ENCODE measurements at regions not wholly inside any gene's neighbourhood (a gene's known extent, or its start where the extent isn't known, plus 50 kb on each side); places are given as distances from the start of the nearest gene placed in this dataset.

DNA sequence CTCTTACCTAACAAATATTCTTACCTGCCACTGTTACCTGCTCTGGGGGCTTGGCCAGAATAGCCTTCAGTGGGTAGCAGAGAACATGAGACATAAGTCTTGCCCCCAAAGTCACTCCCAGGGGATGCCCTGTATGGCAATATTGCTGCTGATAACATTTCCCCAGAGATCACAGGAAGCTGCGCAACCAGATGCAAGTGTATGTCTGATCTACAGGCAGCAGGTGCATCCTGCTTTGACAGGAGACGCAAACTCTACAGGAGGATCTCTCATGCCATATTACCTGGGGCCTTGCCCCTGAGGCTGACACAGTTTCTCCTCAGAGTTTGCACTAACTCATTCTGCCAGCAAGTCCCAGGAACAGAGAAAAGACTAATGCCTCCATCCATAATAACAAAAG is 174.4 kb upstream of the LPP start:
- intact Hi-C loops (cut with micrococcal nuclease): no loop called here
- TF ChIP-seq CEBPB (IDR thresholded peaks at IDR 0.05; ENCODE audit: low read depth) (no peak), EZH2 (IDR thresholded peaks at IDR 0.05) (no peak), ELF1 (IDR thresholded peaks at IDR 0.05; ENCODE audit: borderline replicate concordance, low read depth) (no peak), EGR1 (IDR thresholded peaks at IDR 0.05; ENCODE audit: low read depth) (no peak), TCF7L2 (IDR thresholded peaks at IDR 0.05; ENCODE audit: borderline replicate concordance, extremely low read depth, insufficient read depth, insufficient read length) (no peak), JUND (IDR thresholded peaks at IDR 0.05) (no peak), POLR2AphosphoS5 (IDR thresholded peaks at IDR 0.05; ENCODE audit: low read depth, low read length) (no peak), RAD21 (IDR thresholded peaks at IDR 0.05; ENCODE audit: low read depth) (no peak)

DNA sequence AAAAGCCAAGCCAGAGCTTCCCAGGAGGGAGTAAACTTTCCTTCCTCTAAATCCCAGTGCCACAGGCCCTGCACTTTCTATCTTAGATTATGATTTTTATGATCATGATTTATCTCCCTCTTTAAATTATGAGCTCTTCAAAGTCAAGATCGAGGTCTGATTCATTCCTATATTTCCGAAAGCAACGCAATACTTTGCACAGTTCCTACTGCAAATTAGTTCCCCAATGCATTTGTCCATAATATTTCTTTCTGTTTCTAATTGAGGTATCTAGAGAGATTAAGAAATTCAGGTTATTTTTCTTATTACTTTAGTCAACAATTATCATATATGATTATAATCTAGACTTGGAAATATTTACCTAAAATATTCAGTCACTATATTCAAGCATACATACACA is 173.1 kb upstream of the LPP start:
- H3K4me1 ChIP-seq (ENCODE audit: control insufficient read depth in 1 of 2, insufficient read depth in 2 of 2, low read length in 2 of 2): peaks cover 0 to 11% of the 10 kb centered on the region in 2 experiments; a peak in 2 of 4 replicates
- no peak for DNase-seq (ENCODE audit: low read depth, low spot score)
- H3K79me2 ChIP-seq (ENCODE audit: insufficient read depth, low read length): no peaks in the 10 kb centered on the region
- no peak overlapping the region for H3K4me3 ChIP-seq (replicated peaks in 1 of 2; ENCODE audit: low read depth in 1 of 2, low read length in 2 of 2)
- BruUV-seq (replicated peaks): no TSS peak
- peaks cover 3 to 5% of the 10 kb centered on the region in 2 experiments; a peak in 2 of 4 replicates for H3K9me3 ChIP-seq (ENCODE audit: control insufficient read depth in 1 of 2, insufficient read depth in 1 of 2, low read depth in 1 of 2, low read length in 2 of 2)
- no peaks in the 10 kb centered on the region for H3K9me2 ChIP-seq (ENCODE audit: insufficient read depth)
- no peak for TF ChIP-seq REST (IDR thresholded peaks at IDR 0.05; ENCODE audit: low read depth)
- TF ChIP-seq MAX (IDR thresholded peaks at IDR 0.05): no peak
- no peak for TF ChIP-seq FOSL1 (IDR thresholded peaks at IDR 0.05; ENCODE audit: low read depth)
- no peak for TF ChIP-seq JUND (IDR thresholded peaks at IDR 0.05)
- no peak for TF ChIP-seq TCF7L2 (IDR thresholded peaks at IDR 0.05; ENCODE audit: borderline replicate concordance, extremely low read depth, insufficient read depth, insufficient read length)
- no peak for TF ChIP-seq EZH2phosphoT487 (IDR thresholded peaks at IDR 0.05; ENCODE audit: borderline replicate concordance)
- TF ChIP-seq ZNF274 (IDR thresholded peaks at IDR 0.05; ENCODE audit: low read depth, low read length): no peak
- no peak for TF ChIP-seq RAD21 (IDR thresholded peaks at IDR 0.05; ENCODE audit: low read depth)
- no peak for TF ChIP-seq ELF1 (IDR thresholded peaks at IDR 0.05; ENCODE audit: borderline replicate concordance, low read depth)
- TF ChIP-seq SRF (IDR thresholded peaks at IDR 0.05; ENCODE audit: low read depth): no peak
- CTCF ChIA-PET: no interaction called here
- H3K27me3 ChIP-seq (ENCODE audit: insufficient read depth, low read length): no peaks in the 10 kb centered on the region
- no peak overlapping the region for H3K27ac ChIP-seq (ENCODE audit: low read depth, low read length)
- intact Hi-C loops (cut with micrococcal nuclease): no loop called here
- RAD21 ChIA-PET (ENCODE audit: low non-redundant PET in 1 of 2, low total read pairs in 2 of 2, uncharacterized antibody in 2 of 2, unreplicated experiment in 2 of 2): no interaction called here
- H4K20me1 ChIP-seq (ENCODE audit: insufficient read depth): no peaks in the 10 kb centered on the region
- no peak overlapping the region for H3K9ac ChIP-seq (ENCODE audit: low read length)
- POLR2A ChIA-PET: no interaction called here
- no peak for ATAC-seq
- H3K36me3 ChIP-seq (ENCODE audit: control insufficient read depth in 1 of 2, insufficient read depth in 2 of 2, low read length in 2 of 2): no peaks in the 10 kb centered on the region
- no peak overlapping the region for H3K4me2 ChIP-seq (ENCODE audit: low read length)
- no peak overlapping the region for H2AFZ ChIP-seq (ENCODE audit: low read depth, low read length, poor library complexity, severe bottlenecking)

More for the DNA sequence above, 174.4 kb upstream of the LPP start:
- H3K9me3 ChIP-seq (ENCODE audit: control insufficient read depth in 1 of 2, insufficient read depth in 1 of 2, low read depth in 1 of 2, low read length in 2 of 2): peaks cover 3 to 5% of the 10 kb centered on the region in 2 experiments; a peak in 2 of 4 replicates
- ChIA-PET RAD21 (ENCODE audit: low non-redundant PET in 1 of 2, low total read pairs in 2 of 2, uncharacterized antibody in 2 of 2, unreplicated experiment in 2 of 2) (no interaction called here), CTCF (no interaction called here), POLR2A (no interaction called here)
- H3K27ac ChIP-seq (ENCODE audit: low read depth, low read length): no peak overlapping the region
- BruUV-seq (replicated peaks): no TSS peak
- H3K4me3 ChIP-seq (replicated peaks in 1 of 2; ENCODE audit: low read depth in 1 of 2, low read length in 2 of 2): no peak overlapping the region
- no peaks in the 10 kb centered on the region for H3K79me2 ChIP-seq (ENCODE audit: insufficient read depth, low read length)
- no peak overlapping the region for H3K4me2 ChIP-seq (ENCODE audit: low read length)
- no peak for DNase-seq (ENCODE audit: low read depth, low spot score)
- H2AFZ ChIP-seq (ENCODE audit: low read depth, low read length, poor library complexity, severe bottlenecking): no peak overlapping the region
- no peak for ATAC-seq
- no peaks in the 10 kb centered on the region for H4K20me1 ChIP-seq (ENCODE audit: insufficient read depth)
- no peaks in the 10 kb centered on the region for H3K36me3 ChIP-seq (ENCODE audit: control insufficient read depth in 1 of 2, insufficient read depth in 2 of 2, low read length in 2 of 2)
- H3K9ac ChIP-seq (ENCODE audit: low read length): no peak overlapping the region
- no peaks in the 10 kb centered on the region for H3K9me2 ChIP-seq (ENCODE audit: insufficient read depth)
- no peaks in the 10 kb centered on the region for H3K27me3 ChIP-seq (ENCODE audit: insufficient read depth, low read length)
- peaks cover 0 to 16% of the 10 kb centered on the region in 2 experiments; a peak in 2 of 4 replicates for H3K4me1 ChIP-seq (ENCODE audit: control insufficient read depth in 1 of 2, insufficient read depth in 2 of 2, low read length in 2 of 2)

Measured in HCT116 (cell line).